ENCODE measurements at regions not wholly inside any gene's neighbourhood (a gene's known extent, or its start where the extent isn't known, plus 50 kb on each side); places are given as distances from the start of the nearest gene placed in this dataset.

- Histone ChIP-seq H3K27me3 (ENCODE audit: insufficient read depth, low read depth, severe bottlenecking) (no peaks in the 10 kb centered on the region), H3K27ac (no peak overlapping the region), H3K4me3 (ENCODE audit: low read depth, low read length) (no peak overlapping the region), H3K36me3 (no peaks in the 10 kb centered on the region), H3K9me3 (ENCODE audit: severe bottlenecking) (no peaks in the 10 kb centered on the region)
- TF ChIP-seq, protein P1, sequence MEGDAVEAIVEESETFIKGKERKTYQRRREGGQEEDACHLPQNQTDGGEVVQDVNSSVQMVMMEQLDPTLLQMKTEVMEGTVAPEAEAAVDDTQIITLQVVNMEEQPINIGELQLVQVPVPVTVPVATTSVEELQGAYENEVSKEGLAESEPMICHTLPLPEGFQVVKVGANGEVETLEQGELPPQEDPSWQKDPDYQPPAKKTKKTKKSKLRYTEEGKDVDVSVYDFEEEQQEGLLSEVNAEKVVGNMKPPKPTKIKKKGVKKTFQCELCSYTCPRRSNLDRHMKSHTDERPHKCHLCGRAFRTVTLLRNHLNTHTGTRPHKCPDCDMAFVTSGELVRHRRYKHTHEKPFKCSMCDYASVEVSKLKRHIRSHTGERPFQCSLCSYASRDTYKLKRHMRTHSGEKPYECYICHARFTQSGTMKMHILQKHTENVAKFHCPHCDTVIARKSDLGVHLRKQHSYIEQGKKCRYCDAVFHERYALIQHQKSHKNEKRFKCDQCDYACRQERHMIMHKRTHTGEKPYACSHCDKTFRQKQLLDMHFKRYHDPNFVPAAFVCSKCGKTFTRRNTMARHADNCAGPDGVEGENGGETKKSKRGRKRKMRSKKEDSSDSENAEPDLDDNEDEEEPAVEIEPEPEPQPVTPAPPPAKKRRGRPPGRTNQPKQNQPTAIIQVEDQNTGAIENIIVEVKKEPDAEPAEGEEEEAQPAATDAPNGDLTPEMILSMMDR (IDR thresholded peaks at IDR 0.05; ENCODE audit: low read depth, low read length), result no peak
- DNase-seq, result no peak
Measured at GRCh38 chr6:112690497-112691202, 343.5 kb downstream of the RFPL4B start.

DNA sequence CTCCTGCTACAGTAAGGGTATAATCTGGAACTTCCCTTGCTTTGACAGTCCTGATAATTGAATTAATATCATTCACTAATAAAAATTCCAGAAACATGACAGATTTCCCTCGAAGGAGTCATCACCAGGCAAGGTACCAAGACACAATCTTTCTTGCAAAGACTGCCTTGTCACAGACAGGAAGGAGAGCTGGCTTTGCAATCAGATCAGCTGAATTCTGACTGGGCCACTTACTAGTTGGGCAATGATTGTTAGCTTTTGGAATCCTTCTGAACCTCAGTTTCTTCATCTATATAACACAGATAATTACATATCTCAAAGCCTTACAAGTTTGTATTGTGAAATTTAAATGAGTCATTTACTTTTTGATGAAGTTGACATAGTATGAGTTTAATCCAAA, 344.2 kb downstream of the RFPL4B start:
- no peak overlapping the region for H3K27ac ChIP-seq
- no peaks in the 10 kb centered on the region for H3K9me3 ChIP-seq (ENCODE audit: severe bottlenecking)
- TF ChIP-seq, protein P1 (IDR thresholded peaks at IDR 0.05; ENCODE audit: low read depth, low read length), result no peak
- no peak for DNase-seq
- no peaks in the 10 kb centered on the region for H3K27me3 ChIP-seq (ENCODE audit: insufficient read depth, low read depth, severe bottlenecking)
- H3K36me3 ChIP-seq, result no peaks in the 10 kb centered on the region
- H3K4me3 ChIP-seq (ENCODE audit: low read depth, low read length), result no peak overlapping the region

GRCh38 chr6:112695001-112695400, 347.9 kb downstream of the RFPL4B start:
- Histone ChIP-seq H3K27me3 (ENCODE audit: insufficient read depth, low read depth, severe bottlenecking) (no peaks in the 10 kb centered on the region), H3K36me3 (no peaks in the 10 kb centered on the region), H3K27ac (no peak overlapping the region), H3K9me3 (ENCODE audit: severe bottlenecking) (no peaks in the 10 kb centered on the region), H3K4me3 (ENCODE audit: low read depth, low read length) (no peak overlapping the region)
- DNase-seq, result no peak
- TF ChIP-seq, protein P1 (IDR thresholded peaks at IDR 0.05; ENCODE audit: low read depth, low read length), result no peak

DNA sequence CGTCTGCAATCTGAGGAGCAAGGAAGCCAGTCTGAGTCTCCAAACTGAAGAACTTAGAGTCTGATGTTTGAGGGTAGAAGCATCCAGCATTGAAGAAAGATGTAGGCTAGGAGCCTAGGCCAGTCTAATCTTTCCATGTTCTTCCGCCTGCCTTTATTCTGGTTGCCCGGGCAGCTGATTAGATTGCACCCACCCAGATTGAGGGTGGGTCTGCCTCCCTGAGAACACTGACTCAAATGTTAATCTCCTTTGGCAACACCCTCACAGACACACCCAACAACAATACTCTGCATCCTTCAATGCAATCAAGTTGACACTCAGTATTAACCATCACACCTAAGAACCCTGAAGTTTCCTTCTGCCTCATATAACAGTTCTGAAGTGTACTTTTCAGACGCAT, 350.1 kb downstream of the RFPL4B start:
- no peaks in the 10 kb centered on the region for H3K36me3 ChIP-seq
- H3K9me3 ChIP-seq (ENCODE audit: severe bottlenecking), result no peaks in the 10 kb centered on the region
- TF ChIP-seq, protein P1 (IDR thresholded peaks at IDR 0.05; ENCODE audit: low read depth, low read length), result no peak
- no peak for DNase-seq
- H3K27ac ChIP-seq, result no peak overlapping the region
- no peak overlapping the region for H3K4me3 ChIP-seq (ENCODE audit: low read depth, low read length)
- H3K27me3 ChIP-seq (ENCODE audit: insufficient read depth, low read depth, severe bottlenecking), result no peaks in the 10 kb centered on the region

DNA sequence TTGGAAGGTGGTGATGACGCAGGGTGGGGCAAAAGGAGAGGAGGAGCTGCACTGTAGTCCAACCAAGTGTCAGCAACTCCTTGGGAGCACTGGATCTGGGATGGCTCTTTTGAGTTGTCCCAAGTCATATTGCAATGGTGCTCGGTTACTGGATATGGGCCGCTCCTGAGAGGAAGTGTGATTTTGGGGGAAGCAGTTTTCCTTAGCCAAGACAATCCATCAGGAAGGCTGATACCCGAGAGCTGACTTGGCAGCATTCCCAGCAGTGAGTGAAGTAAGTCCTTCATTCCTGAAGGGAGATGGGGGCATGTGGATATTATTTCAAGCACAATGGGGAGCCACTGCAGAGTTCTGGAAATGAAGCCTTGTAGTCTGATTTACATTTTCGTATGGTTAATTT, 354.1 kb downstream of the RFPL4B start:
- TF ChIP-seq, protein P1 (IDR thresholded peaks at IDR 0.05; ENCODE audit: low read depth, low read length), result no peak
- H3K27ac ChIP-seq, result no peak overlapping the region
- no peaks in the 10 kb centered on the region for H3K36me3 ChIP-seq
- H3K27me3 ChIP-seq (ENCODE audit: insufficient read depth, low read depth, severe bottlenecking), result no peaks in the 10 kb centered on the region
- no peak for DNase-seq
- H3K9me3 ChIP-seq (ENCODE audit: severe bottlenecking), result no peaks in the 10 kb centered on the region
- no peak overlapping the region for H3K4me3 ChIP-seq (ENCODE audit: low read depth, low read length)

GRCh38 chr6:112710710-112711109, 363.6 kb downstream of the RFPL4B start:
- H3K27ac ChIP-seq, result no peak overlapping the region
- H3K9me3 ChIP-seq (ENCODE audit: severe bottlenecking), result no peaks in the 10 kb centered on the region
- H3K4me3 ChIP-seq (ENCODE audit: low read depth, low read length), result no peak overlapping the region
- no peaks in the 10 kb centered on the region for H3K27me3 ChIP-seq (ENCODE audit: insufficient read depth, low read depth, severe bottlenecking)
- TF ChIP-seq, protein P1 (IDR thresholded peaks at IDR 0.05; ENCODE audit: low read depth, low read length), result no peak
- H3K36me3 ChIP-seq, result no peaks in the 10 kb centered on the region
- no peak for DNase-seq

Measured in WERI-Rb-1 (cell line).